ENCODE measurements at regions not wholly inside any gene's neighbourhood (a gene's known extent, or its start where the extent isn't known, plus 50 kb on each side); places are given as distances from the start of the nearest gene placed in this dataset.

DNA sequence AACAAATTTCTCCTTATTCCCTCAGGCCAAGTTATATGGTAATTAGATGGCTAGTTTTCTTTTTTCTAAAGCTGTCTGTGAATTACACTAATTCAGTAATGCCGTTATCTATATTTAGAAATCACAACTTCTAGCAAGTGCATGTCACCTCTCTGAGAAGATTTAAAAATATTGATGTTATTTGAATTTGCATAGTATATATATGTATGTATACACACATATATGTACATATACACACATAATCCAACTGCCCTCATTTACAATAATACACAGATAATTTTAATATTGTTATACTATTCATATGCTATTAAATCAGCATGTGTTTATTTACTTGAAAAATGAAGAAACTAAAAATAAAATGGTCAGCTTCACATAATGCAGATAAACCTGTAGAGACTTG lies 563.9 kb downstream of the SLC16A7 start:
- TF ChIP-seq, protein P1, sequence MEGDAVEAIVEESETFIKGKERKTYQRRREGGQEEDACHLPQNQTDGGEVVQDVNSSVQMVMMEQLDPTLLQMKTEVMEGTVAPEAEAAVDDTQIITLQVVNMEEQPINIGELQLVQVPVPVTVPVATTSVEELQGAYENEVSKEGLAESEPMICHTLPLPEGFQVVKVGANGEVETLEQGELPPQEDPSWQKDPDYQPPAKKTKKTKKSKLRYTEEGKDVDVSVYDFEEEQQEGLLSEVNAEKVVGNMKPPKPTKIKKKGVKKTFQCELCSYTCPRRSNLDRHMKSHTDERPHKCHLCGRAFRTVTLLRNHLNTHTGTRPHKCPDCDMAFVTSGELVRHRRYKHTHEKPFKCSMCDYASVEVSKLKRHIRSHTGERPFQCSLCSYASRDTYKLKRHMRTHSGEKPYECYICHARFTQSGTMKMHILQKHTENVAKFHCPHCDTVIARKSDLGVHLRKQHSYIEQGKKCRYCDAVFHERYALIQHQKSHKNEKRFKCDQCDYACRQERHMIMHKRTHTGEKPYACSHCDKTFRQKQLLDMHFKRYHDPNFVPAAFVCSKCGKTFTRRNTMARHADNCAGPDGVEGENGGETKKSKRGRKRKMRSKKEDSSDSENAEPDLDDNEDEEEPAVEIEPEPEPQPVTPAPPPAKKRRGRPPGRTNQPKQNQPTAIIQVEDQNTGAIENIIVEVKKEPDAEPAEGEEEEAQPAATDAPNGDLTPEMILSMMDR (IDR thresholded peaks at IDR 0.05; ENCODE audit: unreplicated experiment in 3 of 3), result no peak
- Mint-ChIP-seq H3K9me3 (no peaks in the 10 kb centered on the region), H3K4me1 (no peaks in the 10 kb centered on the region), H3K27me3 (ENCODE audit: low read depth) (no peaks in the 10 kb centered on the region), H3K27ac (no peak overlapping the region), H3K36me3 (ENCODE audit: low read depth) (no peaks in the 10 kb centered on the region), H3K4me3 (no peak overlapping the region)

DNA sequence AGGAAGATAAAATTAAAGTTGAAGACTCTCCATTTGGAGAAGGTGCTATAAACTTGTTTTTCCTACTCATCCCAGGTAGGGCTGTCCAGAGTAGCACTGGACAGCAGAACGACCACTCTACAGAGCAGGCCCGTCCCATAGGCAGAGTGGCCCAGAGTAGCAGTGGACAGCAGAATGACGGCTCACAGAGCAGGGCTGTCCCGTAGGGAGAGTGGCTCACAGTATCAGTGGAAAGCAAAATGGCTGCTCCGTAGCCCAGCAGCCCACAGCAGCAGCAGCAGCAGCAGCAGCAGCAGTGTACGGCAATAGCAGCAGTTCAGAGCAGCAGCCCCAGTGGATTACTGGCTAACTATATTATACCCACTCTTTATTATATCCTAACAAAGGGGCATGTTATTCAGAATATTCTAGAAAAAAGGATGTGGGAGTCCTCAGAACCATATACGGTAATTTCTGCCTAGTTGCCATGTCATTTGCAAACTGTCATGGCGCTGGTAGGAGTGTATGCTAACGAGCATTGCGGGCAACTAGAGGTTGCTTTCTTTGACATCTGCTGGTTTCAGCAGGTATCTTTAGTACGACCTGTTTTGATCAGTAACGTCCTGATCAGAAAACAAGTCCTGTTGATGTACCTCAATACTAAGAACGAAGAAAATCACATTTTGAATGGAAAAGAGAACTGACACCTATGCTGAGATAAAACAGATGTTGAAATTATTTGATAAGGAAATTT lies 567.3 kb downstream of the SLC16A7 start:
- no peaks in the 10 kb centered on the region for H3K27me3 Mint-ChIP-seq (ENCODE audit: low read depth)
- H3K9me3 Mint-ChIP-seq, result no peaks in the 10 kb centered on the region
- no peak overlapping the region for H3K27ac Mint-ChIP-seq
- no peak overlapping the region for H3K4me3 Mint-ChIP-seq
- TF ChIP-seq, protein P1 (IDR thresholded peaks at IDR 0.05; ENCODE audit: unreplicated experiment in 3 of 3), result no peak
- H3K36me3 Mint-ChIP-seq (ENCODE audit: low read depth), result no peaks in the 10 kb centered on the region
- H3K4me1 Mint-ChIP-seq, result no peaks in the 10 kb centered on the region

DNA sequence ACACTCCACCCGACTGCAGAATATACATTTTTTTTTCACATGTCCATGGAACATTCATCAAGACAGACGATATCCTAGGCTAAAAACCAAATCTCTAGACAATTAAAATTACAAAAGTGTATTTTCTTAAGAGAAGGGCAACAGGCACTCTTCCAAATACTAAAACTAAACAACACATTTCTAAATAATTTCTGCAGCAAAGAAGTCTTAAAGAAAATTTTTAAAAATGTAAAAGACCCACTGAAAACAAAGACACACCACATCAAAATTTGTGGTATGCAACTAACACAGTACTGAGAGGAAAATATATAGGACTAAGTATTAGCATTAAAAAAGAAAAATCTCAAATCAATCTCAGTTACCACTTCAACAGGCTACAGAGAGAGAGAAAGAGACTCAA lies 570.0 kb downstream of the SLC16A7 start:
- TF ChIP-seq, protein P1 (IDR thresholded peaks at IDR 0.05; ENCODE audit: unreplicated experiment in 3 of 3), result no peak
- H3K4me3 Mint-ChIP-seq, result no peak overlapping the region
- H3K27me3 Mint-ChIP-seq (ENCODE audit: low read depth), result no peaks in the 10 kb centered on the region
- no peaks in the 10 kb centered on the region for H3K9me3 Mint-ChIP-seq
- H3K27ac Mint-ChIP-seq, result no peak overlapping the region
- no peaks in the 10 kb centered on the region for H3K36me3 Mint-ChIP-seq (ENCODE audit: low read depth)
- H3K4me1 Mint-ChIP-seq, result no peaks in the 10 kb centered on the region

DNA sequence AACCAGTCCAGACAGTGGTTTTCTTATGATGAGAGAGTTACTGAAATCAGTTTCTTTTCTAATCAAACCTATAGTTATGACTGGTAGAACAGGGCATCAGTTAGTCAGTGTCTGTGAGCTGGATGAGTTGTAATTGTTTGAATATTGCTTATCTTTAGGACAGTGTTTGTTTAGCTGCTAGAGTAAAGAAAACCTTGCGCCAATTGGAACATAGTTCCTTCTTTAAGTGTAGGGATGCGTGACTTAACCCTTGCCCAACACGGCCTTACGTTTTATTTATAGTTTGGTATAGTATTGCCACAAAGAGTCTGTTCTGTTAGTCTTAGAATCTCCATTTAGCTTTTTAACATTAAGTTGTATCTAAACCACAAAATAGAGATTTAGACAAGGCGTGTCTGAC lies 572.6 kb downstream of the SLC16A7 start:
- H3K9me3 Mint-ChIP-seq, result no peaks in the 10 kb centered on the region
- H3K36me3 Mint-ChIP-seq (ENCODE audit: low read depth), result no peaks in the 10 kb centered on the region
- no peaks in the 10 kb centered on the region for H3K4me1 Mint-ChIP-seq
- H3K27ac Mint-ChIP-seq, result no peak overlapping the region
- H3K4me3 Mint-ChIP-seq, result no peak overlapping the region
- no peaks in the 10 kb centered on the region for H3K27me3 Mint-ChIP-seq (ENCODE audit: low read depth)
- TF ChIP-seq, protein P1 (IDR thresholded peaks at IDR 0.05; ENCODE audit: unreplicated experiment in 3 of 3), result no peak

DNA sequence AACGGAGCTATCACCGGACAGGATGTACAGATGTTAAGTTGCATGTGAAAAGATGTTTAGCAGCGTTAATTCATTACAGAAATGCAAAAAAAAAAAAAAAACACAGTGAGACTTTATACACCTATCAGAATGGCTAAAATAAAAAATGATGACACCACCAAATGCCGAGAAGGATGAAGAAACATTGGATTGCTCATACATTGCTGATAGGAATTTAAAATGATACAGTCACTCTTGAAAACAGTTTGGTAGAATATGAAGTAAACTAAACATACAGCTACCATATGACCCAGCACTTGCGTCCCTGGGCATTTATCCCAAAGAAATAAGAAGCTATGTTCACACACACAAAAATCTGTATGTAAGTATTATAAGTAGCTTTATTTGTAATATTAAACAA lies 574.1 kb downstream of the SLC16A7 start:
- TF ChIP-seq, protein P1 (IDR thresholded peaks at IDR 0.05; ENCODE audit: unreplicated experiment in 3 of 3), result no peak
- H3K36me3 Mint-ChIP-seq (ENCODE audit: low read depth), result no peaks in the 10 kb centered on the region

More for the DNA sequence above, 574.1 kb downstream of the SLC16A7 start:
- Mint-ChIP-seq H3K4me1 (no peaks in the 10 kb centered on the region), H3K27me3 (ENCODE audit: low read depth) (no peaks in the 10 kb centered on the region), H3K9me3 (no peaks in the 10 kb centered on the region), H3K27ac (no peak overlapping the region), H3K4me3 (no peak overlapping the region)

Measured in nephron (organoid).